ENCODE measurements at regions not wholly inside any gene's neighbourhood (a gene's known extent, or its start where the extent isn't known, plus 50 kb on each side); places are given as distances from the start of the nearest gene placed in this dataset.

DNA sequence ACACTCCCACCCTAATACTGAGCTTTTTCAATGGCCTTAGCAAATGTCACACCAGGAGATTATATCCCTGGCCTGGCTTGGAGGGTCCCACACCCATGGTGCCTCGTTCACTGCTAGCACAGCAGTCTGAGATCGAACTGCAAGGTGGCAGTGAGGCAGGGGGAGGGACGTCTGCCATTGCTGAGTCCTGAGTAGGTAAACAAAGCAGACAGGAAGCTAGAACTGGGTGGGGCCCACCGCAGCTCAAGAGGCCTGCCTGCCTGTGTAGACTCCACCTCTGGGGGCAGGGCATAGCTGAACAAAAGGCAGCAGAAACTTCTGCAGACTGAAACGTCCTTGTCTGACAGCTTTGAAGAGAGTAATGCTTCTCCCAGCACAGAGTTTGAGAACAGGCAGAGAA, 338.9 kb upstream of the MBL2 start:
- Histone ChIP-seq H3K4ac (ENCODE audit: low read depth, low read length) (no peak overlapping the region), H4K8ac (replicated peaks; ENCODE audit: insufficient read length, low read depth, low read length) (no peak overlapping the region), H2BK5ac (ENCODE audit: insufficient read length, low read length) (no peak overlapping the region), H3K27me3 (ENCODE audit: insufficient read depth, low read length) (no peaks in the 10 kb centered on the region), H2BK120ac (ENCODE audit: low read depth, low read length, poor library complexity, severe bottlenecking) (no peak overlapping the region), H4K5ac (ENCODE audit: insufficient read length, low read depth, low read length) (no peak overlapping the region), H3K23me2 (ENCODE audit: insufficient read length, low read depth, low read length, poor library complexity, severe bottlenecking) (no peaks in the 10 kb centered on the region), H3K23ac (ENCODE audit: insufficient read length, low read depth, low read length) (no peak overlapping the region), H2AK5ac (ENCODE audit: insufficient read length, low read length) (no peak overlapping the region), H3K18ac (ENCODE audit: insufficient read length, low read depth, low read length) (no peak overlapping the region), H4K20me1 (ENCODE audit: control insufficient read depth, insufficient read depth, insufficient read length) (no peaks in the 10 kb centered on the region), H3K79me2 (ENCODE audit: insufficient read depth, low read length) (no peaks in the 10 kb centered on the region), H3K56ac (ENCODE audit: insufficient read length, low read depth, low read length) (no peak overlapping the region), H3K4me2 (ENCODE audit: insufficient read depth, insufficient read length, low read length) (no peak overlapping the region), H3K79me1 (ENCODE audit: insufficient read depth, low read depth, low read length, poor library complexity, severe bottlenecking) (no peaks in the 10 kb centered on the region), H3K14ac (ENCODE audit: insufficient read depth, low read length) (no peak overlapping the region), H3K4me1 (ENCODE audit: insufficient read depth, low read length) (no peaks in the 10 kb centered on the region), H2BK12ac (ENCODE audit: insufficient read length, low read depth, low read length) (no peak overlapping the region), H3K9ac (ENCODE audit: extremely low read depth, insufficient read length, low read length) (no peak overlapping the region), H3T11ph (ENCODE audit: low read length) (no peak overlapping the region), H3K9me3 (ENCODE audit: control insufficient read depth, low read depth, low read length) (no peaks in the 10 kb centered on the region), H3K27ac (ENCODE audit: insufficient read length, low read depth, low read length) (no peak overlapping the region), H4K91ac (ENCODE audit: insufficient read length, low read depth, low read length) (no peak overlapping the region), H2AFZ (ENCODE audit: low read length) (no peak overlapping the region), H2BK15ac (ENCODE audit: low read depth, low read length) (no peak overlapping the region), H2BK20ac (ENCODE audit: low read depth, low read length, poor library complexity, severe bottlenecking) (no peak overlapping the region)
- peaks cover 8 to 13% of the 10 kb centered on the region in 2 experiments; a peak in 3 of 4 replicates for H3K4me1 Mint-ChIP-seq
- TF ChIP-seq, protein P1, sequence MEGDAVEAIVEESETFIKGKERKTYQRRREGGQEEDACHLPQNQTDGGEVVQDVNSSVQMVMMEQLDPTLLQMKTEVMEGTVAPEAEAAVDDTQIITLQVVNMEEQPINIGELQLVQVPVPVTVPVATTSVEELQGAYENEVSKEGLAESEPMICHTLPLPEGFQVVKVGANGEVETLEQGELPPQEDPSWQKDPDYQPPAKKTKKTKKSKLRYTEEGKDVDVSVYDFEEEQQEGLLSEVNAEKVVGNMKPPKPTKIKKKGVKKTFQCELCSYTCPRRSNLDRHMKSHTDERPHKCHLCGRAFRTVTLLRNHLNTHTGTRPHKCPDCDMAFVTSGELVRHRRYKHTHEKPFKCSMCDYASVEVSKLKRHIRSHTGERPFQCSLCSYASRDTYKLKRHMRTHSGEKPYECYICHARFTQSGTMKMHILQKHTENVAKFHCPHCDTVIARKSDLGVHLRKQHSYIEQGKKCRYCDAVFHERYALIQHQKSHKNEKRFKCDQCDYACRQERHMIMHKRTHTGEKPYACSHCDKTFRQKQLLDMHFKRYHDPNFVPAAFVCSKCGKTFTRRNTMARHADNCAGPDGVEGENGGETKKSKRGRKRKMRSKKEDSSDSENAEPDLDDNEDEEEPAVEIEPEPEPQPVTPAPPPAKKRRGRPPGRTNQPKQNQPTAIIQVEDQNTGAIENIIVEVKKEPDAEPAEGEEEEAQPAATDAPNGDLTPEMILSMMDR (conservative IDR thresholded peaks at IDR 0.05) = no peak
- H3K9me3 Mint-ChIP-seq = peaks cover 20 to 25% of the 10 kb centered on the region in 2 experiments
- no peak overlapping the region for H3K4me3 Mint-ChIP-seq
- no CpG with 5 or more reads among the region's 5 CpGs for WGBS (ENCODE audit: extremely low coverage, insufficient read length, low lambda C conversion rate)
- H3K36me3 Mint-ChIP-seq (ENCODE audit: insufficient read depth in 1 of 3, low read depth in 3 of 3) = peaks cover 7 to 20% (median 17%) of the 10 kb centered on the region in 3 experiments
- no peaks in the 10 kb centered on the region for H3K27me3 Mint-ChIP-seq (ENCODE audit: low read depth)
- no peak for DNase-seq
- no peak overlapping the region; a peak in 1 of 7 replicates for H3K27ac Mint-ChIP-seq
